Activated naive CD4-positive, alpha-beta T cell treated with anti-CD3 and anti-CD28 coated beads, Interleukin-2, amount 50 U/mL, for 24 hours (primary cell): ENCODE measurements at regions not wholly inside any gene's neighbourhood (a gene's known extent, or its start where the extent isn't known, plus 50 kb on each side); places are given as distances from the start of the nearest gene placed in this dataset.

Source experiments
- H3K27ac Mint-ChIP-seq: one replicate; pipeline ENCODE4 v1.8.0; 2021; ENCODE audit warnings: mild to moderate bottlenecking, mixed read lengths
- H3K27me3 Mint-ChIP-seq: one replicate; pipeline ENCODE4 v1.8.0; 2021; ENCODE audit warnings: mixed read lengths
- H3K36me3 Mint-ChIP-seq: one replicate; pipeline ENCODE4 v1.8.0; 2021; ENCODE audit warnings: mixed read lengths
- H3K4me1 Mint-ChIP-seq: one replicate; pipeline ENCODE4 v1.8.0; 2021; ENCODE audit warnings: mixed read lengths
- H3K4me3 Mint-ChIP-seq: one replicate; pipeline ENCODE4 v1.8.0; 2021; ENCODE audit warnings: mild to moderate bottlenecking, mixed read lengths
- H3K9me3 Mint-ChIP-seq: one replicate; pipeline ENCODE4 v1.8.0; 2021; ENCODE audit warnings: mixed read lengths

- H3K27me3 Mint-ChIP-seq: no peaks in the 10 kb centered on the region
- H3K4me1 Mint-ChIP-seq: no peaks in the 10 kb centered on the region
- H3K9me3 Mint-ChIP-seq: no peaks in the 10 kb centered on the region
- no peak overlapping the region for H3K4me3 Mint-ChIP-seq
- H3K36me3 Mint-ChIP-seq: no peaks in the 10 kb centered on the region
- H3K27ac Mint-ChIP-seq: no peak overlapping the region
These were observed 365.4 kb upstream of the PTGER4 start for GRCh38 chr5:40314275-40314674.

- Mint-ChIP-seq H3K27ac (no peak overlapping the region), H3K4me3 (no peak overlapping the region), H3K4me1 (no peaks in the 10 kb centered on the region), H3K36me3 (no peaks in the 10 kb centered on the region), H3K9me3 (no peaks in the 10 kb centered on the region), H3K27me3 (no peaks in the 10 kb centered on the region)
These were observed 367.5 kb upstream of the PTGER4 start for GRCh38 chr5:40312205-40312604.

- H3K4me1 Mint-ChIP-seq: no peaks in the 10 kb centered on the region
- no peaks in the 10 kb centered on the region for H3K9me3 Mint-ChIP-seq
- H3K27me3 Mint-ChIP-seq: no peaks in the 10 kb centered on the region
- no peak overlapping the region for H3K4me3 Mint-ChIP-seq
- H3K27ac Mint-ChIP-seq: peak overlapping the region; percentile 62
- no peaks in the 10 kb centered on the region for H3K36me3 Mint-ChIP-seq
These were observed 369.9 kb upstream of the PTGER4 start for GRCh38 chr5:40309851-40310250.

GRCh38 chr5:40308867-40309266 lies 370.8 kb upstream of the PTGER4 start:
- Mint-ChIP-seq H3K4me1 (no peaks in the 10 kb centered on the region), H3K36me3 (no peaks in the 10 kb centered on the region), H3K27ac (no peak overlapping the region), H3K9me3 (no peaks in the 10 kb centered on the region), H3K4me3 (no peak overlapping the region), H3K27me3 (no peaks in the 10 kb centered on the region)

GRCh38 chr5:40307920-40308319 lies 371.8 kb upstream of the PTGER4 start:
- H3K4me3 Mint-ChIP-seq: no peak overlapping the region
- no peak overlapping the region for H3K27ac Mint-ChIP-seq
- H3K9me3 Mint-ChIP-seq: no peaks in the 10 kb centered on the region

DNA sequence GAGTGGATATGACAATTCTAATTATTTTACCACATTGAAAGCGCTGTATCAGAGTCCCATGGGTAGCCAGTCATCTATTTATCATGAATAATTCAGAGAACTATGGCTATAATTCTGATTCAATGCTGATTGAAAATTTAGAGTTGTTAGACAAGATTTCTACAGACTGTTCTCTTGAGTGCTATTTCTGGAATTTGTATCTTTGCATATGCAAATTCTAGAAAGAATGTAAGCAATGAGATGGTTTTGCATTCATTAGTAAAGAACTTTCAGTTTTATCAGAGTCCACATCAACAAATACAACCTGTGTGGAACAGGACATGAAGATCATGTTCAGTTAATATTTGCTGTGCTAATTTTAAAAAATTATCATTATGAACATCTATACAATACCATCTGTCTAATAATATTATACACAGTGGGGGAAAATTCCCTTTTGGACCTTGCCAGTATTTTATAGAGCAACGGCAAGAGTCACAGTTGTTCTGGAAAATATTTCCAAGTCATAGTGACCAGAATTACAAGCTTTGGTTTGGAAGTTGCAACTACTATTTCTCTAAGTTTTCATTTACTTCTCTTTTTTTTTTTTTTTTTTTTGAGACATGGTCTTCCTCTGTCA lies 372.7 kb upstream of the PTGER4 start:
- H3K36me3 Mint-ChIP-seq: no peaks in the 10 kb centered on the region

More at GRCh38 chr5:40307920-40308319, 371.8 kb upstream of the PTGER4 start:
- H3K27me3 Mint-ChIP-seq: no peaks in the 10 kb centered on the region
- no peaks in the 10 kb centered on the region for H3K4me1 Mint-ChIP-seq
- no peaks in the 10 kb centered on the region for H3K36me3 Mint-ChIP-seq

DNA sequence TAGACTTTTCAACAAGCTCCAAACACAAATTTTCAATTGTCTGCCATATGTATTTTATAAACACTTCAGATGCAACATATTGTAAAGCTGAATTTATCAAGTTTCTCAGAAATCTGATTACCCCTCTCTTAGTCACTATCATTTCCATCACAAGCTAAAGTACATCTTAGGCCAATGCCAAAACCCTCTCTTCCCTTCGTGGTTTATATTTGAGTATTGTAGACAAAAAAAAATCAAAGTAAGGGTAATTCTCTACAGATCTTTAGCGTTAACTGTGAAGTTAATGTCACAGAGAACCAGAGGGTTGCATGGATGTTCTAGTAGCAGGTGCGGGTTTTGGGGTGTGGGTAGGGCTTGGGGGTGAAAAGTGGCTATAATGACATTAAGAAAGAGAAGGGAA lies 387.7 kb upstream of the PTGER4 start:
- H3K4me1 Mint-ChIP-seq: peaks cover 6% of the 10 kb centered on the region
- no peak overlapping the region for H3K27ac Mint-ChIP-seq
- H3K36me3 Mint-ChIP-seq: no peaks in the 10 kb centered on the region
- H3K9me3 Mint-ChIP-seq: peaks cover 5% of the 10 kb centered on the region
- H3K4me3 Mint-ChIP-seq: no peak overlapping the region
- H3K27me3 Mint-ChIP-seq: no peaks in the 10 kb centered on the region

More for the DNA sequence above, 372.7 kb upstream of the PTGER4 start:
- H3K9me3 Mint-ChIP-seq: no peaks in the 10 kb centered on the region
- no peak overlapping the region for H3K27ac Mint-ChIP-seq
- no peaks in the 10 kb centered on the region for H3K4me1 Mint-ChIP-seq
- H3K27me3 Mint-ChIP-seq: no peaks in the 10 kb centered on the region
- H3K4me3 Mint-ChIP-seq: no peak overlapping the region

- Mint-ChIP-seq H3K27ac (no peak overlapping the region), H3K27me3 (no peaks in the 10 kb centered on the region), H3K4me1 (peaks cover 6% of the 10 kb centered on the region), H3K36me3 (no peaks in the 10 kb centered on the region), H3K9me3 (peaks cover 5% of the 10 kb centered on the region), H3K4me3 (no peak overlapping the region)
These were observed 388.4 kb upstream of the PTGER4 start for GRCh38 chr5:40291338-40291737.

DNA sequence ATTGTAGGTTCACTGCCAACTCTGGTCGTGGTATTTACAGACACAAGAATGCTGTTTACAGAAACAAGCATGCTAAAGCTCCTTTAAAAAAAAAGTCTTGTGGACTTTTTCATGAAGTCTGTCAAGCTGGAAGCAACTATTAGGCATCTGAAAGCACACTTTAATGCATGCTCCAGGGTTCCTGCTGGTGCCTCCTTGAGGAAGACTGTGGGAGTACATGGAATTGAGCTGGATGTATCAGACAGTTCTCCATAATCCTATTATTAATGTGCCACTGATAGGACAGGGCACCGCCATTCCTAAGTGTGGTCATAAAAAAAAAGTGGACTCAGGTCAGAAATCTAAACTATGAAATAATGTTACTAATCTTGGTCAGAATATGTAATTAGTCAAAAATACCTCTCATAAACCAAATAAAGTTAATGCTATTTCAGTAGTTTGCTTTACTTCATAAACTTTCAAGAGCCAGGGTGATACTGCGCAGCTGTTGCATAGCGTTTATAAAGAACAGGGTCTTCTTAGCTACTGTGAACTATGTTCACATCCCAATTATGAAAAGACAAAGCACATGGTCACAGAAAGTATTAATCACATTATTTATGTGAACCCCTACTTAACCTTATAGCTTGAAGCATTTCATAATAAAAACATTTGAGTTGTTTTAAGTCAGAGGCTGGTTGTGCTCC lies 390.8 kb upstream of the PTGER4 start:
- Mint-ChIP-seq H3K9me3 (peaks cover 5% of the 10 kb centered on the region), H3K27me3 (no peaks in the 10 kb centered on the region), H3K4me3 (no peak overlapping the region), H3K27ac (no peak overlapping the region), H3K4me1 (peaks cover 13% of the 10 kb centered on the region), H3K36me3 (no peaks in the 10 kb centered on the region)

- Mint-ChIP-seq H3K4me3 (no peak overlapping the region), H3K36me3 (no peaks in the 10 kb centered on the region), H3K27ac (no peak overlapping the region), H3K4me1 (peaks cover 8% of the 10 kb centered on the region), H3K27me3 (no peaks in the 10 kb centered on the region), H3K9me3 (no peaks in the 10 kb centered on the region)
These were observed 394.9 kb upstream of the PTGER4 start for GRCh38 chr5:40284863-40285262.

- H3K9me3 Mint-ChIP-seq: no peaks in the 10 kb centered on the region
- no peaks in the 10 kb centered on the region for H3K36me3 Mint-ChIP-seq
- no peak overlapping the region for H3K4me3 Mint-ChIP-seq
- H3K27ac Mint-ChIP-seq: no peak overlapping the region
- H3K4me1 Mint-ChIP-seq: peaks cover 45% of the 10 kb centered on the region
- no peaks in the 10 kb centered on the region for H3K27me3 Mint-ChIP-seq
These were observed 400.8 kb upstream of the PTGER4 start for GRCh38 chr5:40278881-40279280.

- Mint-ChIP-seq H3K4me3 (peak overlapping the region; percentile 57), H3K36me3 (no peaks in the 10 kb centered on the region), H3K9me3 (no peaks in the 10 kb centered on the region), H3K27me3 (no peaks in the 10 kb centered on the region), H3K27ac (peak overlapping the region; percentile 96), H3K4me1 (peaks cover 47% of the 10 kb centered on the region)
These were observed 402.4 kb upstream of the PTGER4 start for GRCh38 chr5:40277161-40277906.

- no peaks in the 10 kb centered on the region for H3K36me3 Mint-ChIP-seq
- H3K27me3 Mint-ChIP-seq: no peaks in the 10 kb centered on the region
- peak overlapping the region; percentile 57 for H3K4me3 Mint-ChIP-seq
- no peaks in the 10 kb centered on the region for H3K9me3 Mint-ChIP-seq
- H3K4me1 Mint-ChIP-seq: peaks cover 48% of the 10 kb centered on the region
- peak overlapping the region; percentile 96 for H3K27ac Mint-ChIP-seq
These were observed 403.2 kb upstream of the PTGER4 start for GRCh38 chr5:40276426-40277102.

DNA sequence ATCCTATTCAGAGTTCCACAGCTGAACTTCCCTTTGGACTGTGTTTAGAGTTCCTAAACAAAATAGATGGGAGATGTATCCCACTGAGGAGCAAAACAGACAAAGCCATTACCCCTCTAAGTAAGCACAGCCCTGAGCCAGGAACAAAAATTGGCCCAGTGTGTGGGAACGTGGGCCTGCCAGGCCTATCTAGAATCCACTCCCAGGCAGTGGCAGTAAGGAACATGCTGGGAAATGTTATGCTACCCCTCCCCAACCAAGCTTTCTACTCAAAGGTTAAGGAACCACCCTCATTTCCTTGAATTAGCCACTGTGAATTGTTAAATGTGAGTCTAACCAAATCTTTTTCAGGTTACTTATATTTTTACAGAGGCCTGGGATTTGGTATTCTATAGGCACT lies 405.1 kb upstream of the PTGER4 start:
- H3K9me3 Mint-ChIP-seq: no peaks in the 10 kb centered on the region
- H3K4me1 Mint-ChIP-seq: peaks cover 59% of the 10 kb centered on the region
- no peak overlapping the region for H3K4me3 Mint-ChIP-seq
- H3K27ac Mint-ChIP-seq: no peak overlapping the region
- no peaks in the 10 kb centered on the region for H3K36me3 Mint-ChIP-seq
- H3K27me3 Mint-ChIP-seq: no peaks in the 10 kb centered on the region

DNA sequence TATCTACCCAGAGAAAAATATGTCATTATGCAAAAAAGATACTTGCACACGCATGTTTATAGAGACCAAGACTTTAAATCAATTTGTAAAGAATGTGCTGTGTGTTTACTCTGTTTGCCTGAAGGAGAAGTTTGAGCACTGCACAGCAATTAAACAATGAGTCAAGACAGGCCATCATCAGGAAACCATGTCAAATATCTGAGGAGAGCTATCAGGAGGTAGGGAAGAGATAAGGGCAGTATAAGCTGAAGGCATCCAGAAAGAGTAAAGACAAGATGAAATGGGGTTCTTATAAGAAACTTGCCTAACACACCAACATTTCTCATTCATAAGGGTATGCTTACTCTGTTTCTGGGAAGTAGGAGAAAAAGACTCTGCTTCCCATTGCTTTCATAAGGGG lies 405.8 kb upstream of the PTGER4 start:
- H3K27ac Mint-ChIP-seq: no peak overlapping the region
- no peaks in the 10 kb centered on the region for H3K27me3 Mint-ChIP-seq
- H3K9me3 Mint-ChIP-seq: no peaks in the 10 kb centered on the region
- peaks cover 54% of the 10 kb centered on the region for H3K4me1 Mint-ChIP-seq
- H3K36me3 Mint-ChIP-seq: no peaks in the 10 kb centered on the region
- H3K4me3 Mint-ChIP-seq: no peak overlapping the region

GRCh38 chr5:40271476-40271875 lies 408.2 kb upstream of the PTGER4 start:
- no peaks in the 10 kb centered on the region for H3K27me3 Mint-ChIP-seq
- H3K27ac Mint-ChIP-seq: no peak overlapping the region
- no peaks in the 10 kb centered on the region for H3K9me3 Mint-ChIP-seq
- no peaks in the 10 kb centered on the region for H3K36me3 Mint-ChIP-seq
- H3K4me3 Mint-ChIP-seq: no peak overlapping the region
- H3K4me1 Mint-ChIP-seq: peaks cover 29% of the 10 kb centered on the region
